ENCODE measurements at regions not wholly inside any gene's neighbourhood (a gene's known extent, or its start where the extent isn't known, plus 50 kb on each side); places are given as distances from the start of the nearest gene placed in this dataset.
"Not testable (repeated sequence)": the region's sequence is repeated elsewhere in the genome, so short reads cannot be mapped to it uniquely, and the experiment has no call there.

GRCh38 chr6:134637847-134638437, 312.0 kb downstream of the ALDH8A1 start:
- no peak for TF ChIP-seq POLR2A (IDR thresholded peaks at IDR 0.05)
- no peak for TF ChIP-seq CTCF (IDR thresholded peaks at IDR 0.05)
- no peak overlapping the region for H3K27ac ChIP-seq
- peaks cover 9 to 30% (median 10%) of the 10 kb centered on the region in 3 donors for H3K4me1 ChIP-seq
- H3K4me3 ChIP-seq = no peak overlapping the region
- intact Hi-C loops (cut with DNase I) = no loop called here
- H3K9me3 ChIP-seq = no peaks in the 10 kb centered on the region
- H3K27me3 ChIP-seq = no peaks in the 10 kb centered on the region
- DNase-seq = no peak
- H3K36me3 ChIP-seq = no peaks in the 10 kb centered on the region
- 77 to 78% methylated on average over 1 of the region's 1 CpG for WGBS, 2 donors

GRCh38 chr6:134637282-134637681, 312.6 kb downstream of the ALDH8A1 start:
- intact Hi-C loops (cut with DNase I) = no loop called here
- no peak for TF ChIP-seq CTCF (IDR thresholded peaks at IDR 0.05)
- no peak for TF ChIP-seq POLR2A (IDR thresholded peaks at IDR 0.05)
- Histone ChIP-seq H3K4me3 (no peak overlapping the region), H3K9me3 (no peaks in the 10 kb centered on the region), H3K4me1 (peaks cover 4 to 26% (median 10%) of the 10 kb centered on the region in 3 donors), H3K27me3 (no peaks in the 10 kb centered on the region), H3K27ac (no peak overlapping the region), H3K36me3 (no peaks in the 10 kb centered on the region)
- 94 to 97% methylated on average over 5 of the region's 5 CpGs for WGBS, 2 donors
- DNase-seq = no peak

GRCh38 chr6:134636186-134636799, 313.6 kb downstream of the ALDH8A1 start:
- intact Hi-C loops (cut with DNase I) = no loop called here
- Histone ChIP-seq H3K27ac (no peak overlapping the region), H3K4me1 (peaks cover 0 to 17% (median 4%) of the 10 kb centered on the region in 3 donors), H3K27me3 (no peaks in the 10 kb centered on the region), H3K9me3 (no peaks in the 10 kb centered on the region), H3K4me3 (no peak overlapping the region), H3K36me3 (no peaks in the 10 kb centered on the region)
- DNase-seq = no peak
- 79 to 91% methylated on average over 7 of the region's 7 CpGs for WGBS, 2 donors
- TF ChIP-seq POLR2A (IDR thresholded peaks at IDR 0.05) (no peak), CTCF (IDR thresholded peaks at IDR 0.05) (no peak)

GRCh38 chr6:134634966-134635365, 314.9 kb downstream of the ALDH8A1 start:
- Histone ChIP-seq H3K27ac (no peak overlapping the region), H3K27me3 (no peaks in the 10 kb centered on the region), H3K9me3 (no peaks in the 10 kb centered on the region), H3K36me3 (no peaks in the 10 kb centered on the region), H3K4me1 (peaks cover 0 to 17% (median 0%) of the 10 kb centered on the region in 3 donors), H3K4me3 (no peak overlapping the region)
- intact Hi-C loops (cut with DNase I) = no loop called here
- DNase-seq = no peak
- WGBS, 2 donors = 84 to 86% methylated on average over 3 of the region's 3 CpGs
- TF ChIP-seq CTCF (IDR thresholded peaks at IDR 0.05) = no peak
- TF ChIP-seq POLR2A (IDR thresholded peaks at IDR 0.05) = no peak

- Histone ChIP-seq H3K4me3 (no peak overlapping the region), H3K36me3 (no peaks in the 10 kb centered on the region), H3K9me3 (no peaks in the 10 kb centered on the region), H3K27ac (no peak overlapping the region), H3K27me3 (no peaks in the 10 kb centered on the region), H3K4me1 (peaks cover 0 to 17% (median 0%) of the 10 kb centered on the region in 3 donors)
- 77 to 80% methylated on average over 3 of the region's 3 CpGs for WGBS, 2 donors
- intact Hi-C loops (cut with DNase I) = no loop called here
- no peak for DNase-seq
- TF ChIP-seq POLR2A (IDR thresholded peaks at IDR 0.05) = no peak
- TF ChIP-seq CTCF (IDR thresholded peaks at IDR 0.05) = no peak
Observed at GRCh38 chr6:134634466-134634865, 315.4 kb downstream of the ALDH8A1 start.

GRCh38 chr6:134632982-134633940, 315.3 kb upstream of the SGK1 start:
- WGBS, 2 donors = 72 to 81% methylated on average over 7 to 12 of the region's 48 CpGs

More at GRCh38 chr6:134632982-134633940, 315.3 kb upstream of the SGK1 start:
- DNase-seq; H3K36me3 ChIP-seq; H3K9me3 ChIP-seq; H3K4me3 ChIP-seq; H3K27me3 ChIP-seq; H3K27ac ChIP-seq; intact Hi-C loops (cut with DNase I): not testable (repeated sequence)
- H3K4me1 ChIP-seq = peaks cover 0 to 26% (median 0%) of the 10 kb centered on the region in 3 donors
